OCI-LY1 (cell line): ENCODE measurements at regions not wholly inside any gene's neighbourhood (a gene's known extent, or its start where the extent isn't known, plus 50 kb on each side); places are given as distances from the start of the nearest gene placed in this dataset.

Source experiments
- H2AFZ ChIP-seq: fragments of 200-600 bp; sonication (generic), shearing (Covaris generic); 2 replicates; pipeline ENCODE4 v1.6.0; 2014; ENCODE audit warnings: antibody characterized with exemption, mild to moderate bottlenecking, low read length
- H3F3A ChIP-seq: fragments of 200-600 bp; sonication (generic), shearing (Covaris generic); 2 replicates; pipeline ENCODE4 v1.6.0; 2014; ENCODE audit warnings: mild to moderate bottlenecking, antibody characterized with exemption, low read length, moderate library complexity; ENCODE audit not compliant: insufficient read depth
- H3K27ac ChIP-seq: fragments of 200-600 bp; sonication (generic); 2 replicates; pipeline ENCODE4 v1.5.1; 2014; ENCODE audit warnings: low read length, mixed run types, mild to moderate bottlenecking, low read depth; ENCODE audit not compliant: poor library complexity, severe bottlenecking
- H3K27me3 ChIP-seq: fragments of 200-600 bp; sonication (generic); 2 replicates; pipeline ENCODE4 v1.6.0; 2014; ENCODE audit warnings: antibody characterized with exemption, mild to moderate bottlenecking, low read length, moderate library complexity; ENCODE audit not compliant: insufficient read depth
- H3K36me3 ChIP-seq: fragments of 200-600 bp; sonication (generic); 2 replicates; pipeline ENCODE4 v1.6.1; 2014; ENCODE audit warnings: mild to moderate bottlenecking, antibody characterized with exemption, low read length, moderate library complexity, mixed read lengths; ENCODE audit not compliant: insufficient read depth
- H3K4me1 ChIP-seq: fragments of 200-600 bp; sonication (generic); 2 replicates; pipeline ENCODE4 v1.5.1; 2014; ENCODE audit warnings: mild to moderate bottlenecking, low read length, moderate library complexity; ENCODE audit not compliant: insufficient read depth, severe bottlenecking
- H3K4me2 ChIP-seq: fragments of 200-600 bp; sonication (generic), shearing (Covaris generic); 2 replicates; pipeline ENCODE4 v1.6.1; 2014; ENCODE audit warnings: low read length
- H3K4me3 ChIP-seq: fragments of 200-600 bp; sonication (generic); 2 replicates; pipeline ENCODE4 v1.5.1; 2014; ENCODE audit warnings: low read length, low read depth, mild to moderate bottlenecking, mixed read lengths; ENCODE audit not compliant: poor library complexity, severe bottlenecking
- H3K79me2 ChIP-seq: fragments of 200-600 bp; shearing (Covaris generic); 2 replicates; pipeline ENCODE4 v1.6.1; 2016; ENCODE audit warnings: mixed run types, low read length, mixed read lengths; ENCODE audit not compliant: insufficient read depth
- H3K9ac ChIP-seq: fragments of 200-600 bp; sonication (generic), shearing (Covaris generic); 2 replicates; pipeline ENCODE4 v1.6.1; 2014; ENCODE audit warnings: mild to moderate bottlenecking, low read length, mixed read lengths
- H3K9me2 ChIP-seq: fragments of 200-600 bp; sonication (generic), shearing (Covaris generic); 2 replicates; pipeline ENCODE4 v1.6.1; 2014; ENCODE audit warnings: low read depth, mild to moderate bottlenecking, low read length, mixed read lengths
- H3K9me3 ChIP-seq: fragments of 200-600 bp; shearing (Covaris generic); 2 replicates; pipeline ENCODE4 v1.6.1; 2014; ENCODE audit warnings: low read length, mixed read lengths
- H4K20me1 ChIP-seq: fragments of 200-600 bp; sonication (generic), shearing (Covaris generic); 2 replicates; pipeline ENCODE4 v1.6.0; 2016; ENCODE audit warnings: mild to moderate bottlenecking, low read length; ENCODE audit not compliant: insufficient read depth
- EZH2 ChIP-seq: fragments of 200-600 bp; sonication (generic), shearing (Covaris generic); IDR thresholded peaks from 2 replicates; pipeline ENCODE4 v1.8.0; 2017; ENCODE audit warnings: borderline replicate concordance, mixed run types, mild to moderate bottlenecking, antibody characterized with exemption, low read length, moderate library complexity, mixed read lengths
- TF ChIP-seq, protein P1 (sequence below): fragments of 200-600 bp; sonication (generic), shearing (Covaris generic); IDR thresholded peaks from 2 replicates; pipeline ENCODE4 v1.5.1; 2017; ENCODE audit warnings: mild to moderate bottlenecking, antibody characterized with exemption, low read length, moderate library complexity, mixed read lengths

DNA sequence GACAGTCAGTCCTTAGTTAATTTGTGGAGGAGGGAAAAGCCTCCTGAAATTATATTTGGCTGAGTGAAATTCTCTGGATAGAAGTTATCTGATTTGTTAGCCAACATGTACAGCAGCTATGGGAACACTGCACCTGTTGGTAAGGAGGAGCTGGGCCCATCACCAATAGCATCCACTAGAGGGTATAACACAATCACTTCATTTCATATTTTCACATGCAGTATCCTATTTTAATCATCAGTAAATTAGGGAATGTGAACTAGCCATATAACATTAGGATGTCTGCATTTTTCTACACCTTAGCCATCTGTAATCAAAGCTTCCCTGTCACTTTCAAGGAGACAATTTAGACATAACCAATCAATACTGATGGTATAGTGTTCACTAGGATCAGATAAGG, 818.4 kb upstream of the CDH2 start:
- H2AFZ ChIP-seq, result no peak overlapping the region
- no peak overlapping the region for H3K9ac ChIP-seq
- no peaks in the 10 kb centered on the region for H3K36me3 ChIP-seq
- H4K20me1 ChIP-seq, result no peaks in the 10 kb centered on the region
- H3K9me2 ChIP-seq, result no peaks in the 10 kb centered on the region
- no peaks in the 10 kb centered on the region for H3K79me2 ChIP-seq
- no peaks in the 10 kb centered on the region for H3K27me3 ChIP-seq
- H3K4me3 ChIP-seq, result no peak overlapping the region
- no peak overlapping the region for H3K27ac ChIP-seq
- no peaks in the 10 kb centered on the region for H3F3A ChIP-seq
- H3K4me1 ChIP-seq, result no peaks in the 10 kb centered on the region
- H3K4me2 ChIP-seq, result no peak overlapping the region
- H3K9me3 ChIP-seq, result no peaks in the 10 kb centered on the region
- TF ChIP-seq, protein P1, sequence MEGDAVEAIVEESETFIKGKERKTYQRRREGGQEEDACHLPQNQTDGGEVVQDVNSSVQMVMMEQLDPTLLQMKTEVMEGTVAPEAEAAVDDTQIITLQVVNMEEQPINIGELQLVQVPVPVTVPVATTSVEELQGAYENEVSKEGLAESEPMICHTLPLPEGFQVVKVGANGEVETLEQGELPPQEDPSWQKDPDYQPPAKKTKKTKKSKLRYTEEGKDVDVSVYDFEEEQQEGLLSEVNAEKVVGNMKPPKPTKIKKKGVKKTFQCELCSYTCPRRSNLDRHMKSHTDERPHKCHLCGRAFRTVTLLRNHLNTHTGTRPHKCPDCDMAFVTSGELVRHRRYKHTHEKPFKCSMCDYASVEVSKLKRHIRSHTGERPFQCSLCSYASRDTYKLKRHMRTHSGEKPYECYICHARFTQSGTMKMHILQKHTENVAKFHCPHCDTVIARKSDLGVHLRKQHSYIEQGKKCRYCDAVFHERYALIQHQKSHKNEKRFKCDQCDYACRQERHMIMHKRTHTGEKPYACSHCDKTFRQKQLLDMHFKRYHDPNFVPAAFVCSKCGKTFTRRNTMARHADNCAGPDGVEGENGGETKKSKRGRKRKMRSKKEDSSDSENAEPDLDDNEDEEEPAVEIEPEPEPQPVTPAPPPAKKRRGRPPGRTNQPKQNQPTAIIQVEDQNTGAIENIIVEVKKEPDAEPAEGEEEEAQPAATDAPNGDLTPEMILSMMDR, result no peak
- no peak for TF ChIP-seq EZH2

- no peaks in the 10 kb centered on the region for H3K27me3 ChIP-seq
- no peak overlapping the region for H2AFZ ChIP-seq
- H3K4me2 ChIP-seq, result no peak overlapping the region
- H3K9me2 ChIP-seq, result no peaks in the 10 kb centered on the region
- no peaks in the 10 kb centered on the region for H3K9me3 ChIP-seq
- no peaks in the 10 kb centered on the region for H3F3A ChIP-seq
- H3K4me3 ChIP-seq, result no peak overlapping the region
- H3K36me3 ChIP-seq, result no peaks in the 10 kb centered on the region
- TF ChIP-seq, protein P1, result no peak
- no peak for TF ChIP-seq EZH2
- H3K9ac ChIP-seq, result no peak overlapping the region
- H3K27ac ChIP-seq, result no peak overlapping the region
- no peaks in the 10 kb centered on the region for H3K79me2 ChIP-seq
- no peaks in the 10 kb centered on the region for H3K4me1 ChIP-seq
- no peaks in the 10 kb centered on the region for H4K20me1 ChIP-seq
Measured at GRCh38 chr18:28984731-28985130, 807.8 kb upstream of the CDH2 start.

DNA sequence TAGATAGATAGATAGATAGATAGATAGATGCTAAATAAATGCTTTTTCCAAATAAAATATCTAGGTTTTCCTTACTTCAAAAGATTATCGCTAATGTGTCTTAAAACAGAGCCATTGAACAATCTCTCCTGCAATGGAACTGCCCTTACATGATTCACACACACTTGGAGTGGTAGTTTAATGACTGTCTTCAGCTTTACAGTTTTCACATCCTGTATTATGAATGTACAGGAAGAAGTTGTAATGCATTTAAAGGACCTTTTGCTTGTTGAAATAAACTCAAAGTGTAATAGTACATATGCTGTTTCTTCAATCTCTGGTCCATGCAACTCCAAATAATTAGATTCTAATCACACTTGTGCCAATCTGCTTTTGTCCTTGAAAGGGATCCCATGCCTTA, 797.6 kb upstream of the CDH2 start:
- no peak overlapping the region for H3K9ac ChIP-seq
- no peaks in the 10 kb centered on the region for H3F3A ChIP-seq
- H4K20me1 ChIP-seq, result no peaks in the 10 kb centered on the region
- no peaks in the 10 kb centered on the region for H3K79me2 ChIP-seq
- H3K4me2 ChIP-seq, result no peak overlapping the region
- H3K9me2 ChIP-seq, result no peaks in the 10 kb centered on the region
- H3K4me1 ChIP-seq, result no peaks in the 10 kb centered on the region
- no peak overlapping the region for H2AFZ ChIP-seq
- TF ChIP-seq, protein P1, result no peak
- TF ChIP-seq EZH2, result no peak
- H3K36me3 ChIP-seq, result no peaks in the 10 kb centered on the region
- H3K27ac ChIP-seq, result no peak overlapping the region
- H3K9me3 ChIP-seq, result no peaks in the 10 kb centered on the region
- H3K4me3 ChIP-seq, result no peak overlapping the region
- H3K27me3 ChIP-seq, result no peaks in the 10 kb centered on the region
